Uterus (tissue), 2 donors: ENCODE measurements at regions not wholly inside any gene's neighbourhood (a gene's known extent, or its start where the extent isn't known, plus 50 kb on each side); places are given as distances from the start of the nearest gene placed in this dataset.

Experiments used
- POLR2A ChIP-seq, 2 donors: fragments of 450-650 bp; IDR thresholded peaks; one replicate each; pipeline ENCODE4 v1.6.1; 2016; ENCODE audit warnings: antibody characterized with exemption in 2 of 2, mild to moderate bottlenecking in 1 of 2, moderate library complexity in 1 of 2
- TF ChIP-seq, protein P1 (sequence below), 4 experiments: fragments of 200-600 bp in 2 of 4; fragments of 450-650 bp in 2 of 4; sonication (generic) in 2 of 4; IDR thresholded peaks; one replicate each; pipeline ENCODE4 v1.5.1; 2016 to 2019; ENCODE audit warnings: antibody characterized with exemption in 4 of 4, mild to moderate bottlenecking in 2 of 4, moderate library complexity in 1 of 4

DNA sequence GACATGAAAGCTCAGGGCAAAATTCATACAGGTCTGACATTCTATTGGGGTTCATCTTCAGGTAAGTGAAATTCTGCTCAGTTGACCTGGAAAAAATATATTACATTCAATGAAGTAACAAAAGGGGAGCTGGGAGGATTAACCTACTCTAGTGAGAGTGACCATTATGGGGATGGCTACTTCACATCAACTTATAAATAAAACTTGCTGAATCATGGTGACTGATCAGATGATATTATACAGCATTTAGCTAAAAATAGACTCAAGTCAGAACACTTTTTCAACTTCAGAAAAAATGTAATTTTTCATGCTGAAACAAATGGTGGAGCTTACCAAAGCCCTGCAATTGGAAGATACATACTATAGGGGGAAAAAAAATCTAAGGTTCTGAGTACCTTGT lies 800.2 kb downstream of the FSCB start:
- TF ChIP-seq, protein P1, sequence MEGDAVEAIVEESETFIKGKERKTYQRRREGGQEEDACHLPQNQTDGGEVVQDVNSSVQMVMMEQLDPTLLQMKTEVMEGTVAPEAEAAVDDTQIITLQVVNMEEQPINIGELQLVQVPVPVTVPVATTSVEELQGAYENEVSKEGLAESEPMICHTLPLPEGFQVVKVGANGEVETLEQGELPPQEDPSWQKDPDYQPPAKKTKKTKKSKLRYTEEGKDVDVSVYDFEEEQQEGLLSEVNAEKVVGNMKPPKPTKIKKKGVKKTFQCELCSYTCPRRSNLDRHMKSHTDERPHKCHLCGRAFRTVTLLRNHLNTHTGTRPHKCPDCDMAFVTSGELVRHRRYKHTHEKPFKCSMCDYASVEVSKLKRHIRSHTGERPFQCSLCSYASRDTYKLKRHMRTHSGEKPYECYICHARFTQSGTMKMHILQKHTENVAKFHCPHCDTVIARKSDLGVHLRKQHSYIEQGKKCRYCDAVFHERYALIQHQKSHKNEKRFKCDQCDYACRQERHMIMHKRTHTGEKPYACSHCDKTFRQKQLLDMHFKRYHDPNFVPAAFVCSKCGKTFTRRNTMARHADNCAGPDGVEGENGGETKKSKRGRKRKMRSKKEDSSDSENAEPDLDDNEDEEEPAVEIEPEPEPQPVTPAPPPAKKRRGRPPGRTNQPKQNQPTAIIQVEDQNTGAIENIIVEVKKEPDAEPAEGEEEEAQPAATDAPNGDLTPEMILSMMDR (IDR thresholded peaks at IDR 0.05) = no peak
- no peak for TF ChIP-seq POLR2A (IDR thresholded peaks at IDR 0.05)
